Neuronal stem cell (in vitro differentiated cells): ENCODE measurements at regions not wholly inside any gene's neighbourhood (a gene's known extent, or its start where the extent isn't known, plus 50 kb on each side); places are given as distances from the start of the nearest gene placed in this dataset.

Experiments used
- DNase-seq: peaks from one replicate; pipeline ENCODE4 v3.0.0-alpha.2; 2013; ENCODE audit warnings: low spot score
- H2AFZ ChIP-seq: one replicate; pipeline ENCODE4 v1.6.1; 2013; ENCODE audit warnings: mild to moderate bottlenecking, low read length, inconsistent platforms
- H2AK5ac ChIP-seq: 2 replicates; pipeline ENCODE4 v1.6.1; 2013; ENCODE audit warnings: low read depth, mild to moderate bottlenecking, inconsistent platforms, low read length, moderate library complexity, mixed read lengths
- H2BK120ac ChIP-seq: 2 replicates; pipeline ENCODE4 v1.6.1; 2013; ENCODE audit warnings: low read depth, mild to moderate bottlenecking, inconsistent platforms, low read length, moderate library complexity, mixed read lengths
- H2BK12ac ChIP-seq: one replicate; pipeline ENCODE4 v1.6.1; 2013; ENCODE audit warnings: low read length, inconsistent platforms
- H2BK15ac ChIP-seq: 2 replicates; pipeline ENCODE4 v1.6.1; 2013; ENCODE audit warnings: mild to moderate bottlenecking, low read length, inconsistent platforms, mixed read lengths
- H2BK5ac ChIP-seq: one replicate; pipeline ENCODE4 v1.6.1; 2013; ENCODE audit warnings: inconsistent platforms, mild to moderate bottlenecking, low read length, moderate library complexity
- H3K14ac ChIP-seq: one replicate; pipeline ENCODE4 v1.6.1; 2013; ENCODE audit warnings: low read length, inconsistent platforms
- H3K18ac ChIP-seq: 2 replicates; pipeline ENCODE4 v1.6.1; 2013; ENCODE audit warnings: low read length, inconsistent platforms
- H3K23ac ChIP-seq: 2 replicates; pipeline ENCODE4 v1.6.1; 2013; ENCODE audit warnings: low read depth, mild to moderate bottlenecking, mixed read lengths, low read length, inconsistent platforms; ENCODE audit not compliant: poor library complexity
- H3K27ac ChIP-seq: replicated peaks from 3 replicates; pipeline ENCODE4 v1.5.1; 2013; ENCODE audit warnings: low read length, inconsistent platforms
- H3K27me3 ChIP-seq, 3 experiments: 2 replicates each; pipeline ENCODE4 v1.6.1; 2013; ENCODE audit warnings: low read length in 3 of 3, mild to moderate bottlenecking in 2 of 3, inconsistent platforms in 1 of 3, low read depth in 1 of 3, mixed read lengths in 1 of 3, moderate library complexity in 1 of 3; ENCODE audit not compliant: control insufficient read depth in 3 of 3, insufficient read depth in 3 of 3
- H3K36me3 ChIP-seq, 2 donors: replicated peaks in 1 of 2; 2 replicates each; pipeline ENCODE4 v1.6.1; 2013; ENCODE audit warnings: low read length in 2 of 2; ENCODE audit not compliant: control insufficient read depth in 2 of 2, insufficient read depth in 2 of 2
- H3K4ac ChIP-seq: 2 replicates; pipeline ENCODE4 v1.6.1; 2013; ENCODE audit warnings: inconsistent platforms, mild to moderate bottlenecking, low read length, moderate library complexity
- H3K4me1 ChIP-seq, 2 donors: 1 replicate in 1 of 2; 2 replicates in 1 of 2; pipeline ENCODE4 v1.6.1; 2013; ENCODE audit warnings: low read length in 2 of 2, low read depth in 1 of 2; ENCODE audit not compliant: control insufficient read depth in 2 of 2, insufficient read depth in 1 of 2
- H3K4me2 ChIP-seq: one replicate; pipeline ENCODE4 v1.6.1; 2013; ENCODE audit warnings: mild to moderate bottlenecking, low read length, inconsistent platforms; ENCODE audit not compliant: insufficient read depth, poor library complexity, severe bottlenecking
- H3K4me3 ChIP-seq, 2 donors: 2 replicates each; pipeline ENCODE4 v1.5.1; 2013; ENCODE audit warnings: low read length in 2 of 2, mild to moderate bottlenecking in 2 of 2, inconsistent platforms in 1 of 2, moderate library complexity in 1 of 2
- H3K79me1 ChIP-seq: one replicate; pipeline ENCODE4 v1.6.1; 2013; ENCODE audit warnings: low read depth, mild to moderate bottlenecking, inconsistent platforms, low read length, moderate library complexity
- H3K9ac ChIP-seq: one replicate; pipeline ENCODE4 v1.6.1; 2013; ENCODE audit warnings: mild to moderate bottlenecking, low read depth, low read length, inconsistent platforms; ENCODE audit not compliant: poor library complexity
- H3K9me3 ChIP-seq, 2 donors: replicated peaks in 1 of 2; 2 replicates each; pipeline versions ENCODE3 to v1.6.1; 2013; ENCODE audit warnings: low read length in 2 of 2, mild to moderate bottlenecking in 2 of 2, inconsistent platforms in 1 of 2, low read depth in 1 of 2, mixed read lengths in 1 of 2, moderate library complexity in 1 of 2; ENCODE audit not compliant: control insufficient read depth in 2 of 2, insufficient read depth in 1 of 2
- H4K8ac ChIP-seq: one replicate; pipeline ENCODE4 v1.6.1; 2013; ENCODE audit warnings: low read depth, mild to moderate bottlenecking, inconsistent platforms, low read length, moderate library complexity
- H4K91ac ChIP-seq: one replicate; pipeline ENCODE4 v1.6.1; 2013; ENCODE audit warnings: low read length, low read depth, mild to moderate bottlenecking, inconsistent platforms; ENCODE audit not compliant: poor library complexity
- WGBS, 2 donors: extraction: QIAGEN DNeasy Blood & Tissue Kit; methylation state at CpG; one replicate each; pipeline ENCODE4 v1.1.7; 2013; ENCODE audit warnings: missing lambda C conversion rate in 2 of 2, mixed read lengths in 1 of 2; ENCODE audit not compliant: insufficient read length in 2 of 2, insufficient replicate concordance in 1 of 2; ENCODE audit errors: extremely low coverage in 2 of 2; 5-methylcytosine and 5-hydroxymethylcytosine counted together

DNA sequence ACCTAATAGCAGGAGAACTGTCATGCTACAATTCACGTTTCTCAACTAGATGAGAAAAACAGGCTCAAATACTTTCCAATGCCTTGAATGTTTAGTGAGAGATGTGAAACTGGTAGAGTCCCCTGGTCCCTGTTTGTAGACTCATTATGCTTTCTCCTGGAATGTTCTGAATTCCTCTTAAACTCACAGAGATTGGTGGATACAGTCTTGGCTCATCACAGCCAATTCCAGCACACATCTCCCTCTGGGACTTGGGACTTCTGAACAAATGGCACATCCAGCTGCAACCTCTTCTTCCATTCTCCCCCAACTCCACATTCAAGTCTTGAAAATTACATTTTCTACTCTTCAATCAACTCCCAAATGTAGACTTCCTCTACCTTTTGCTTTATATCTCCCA lies 58.4 kb upstream of the NT5C1B start:
- Histone ChIP-seq H3K23ac (no peak overlapping the region), H3K9ac (no peak overlapping the region), H3K9me3 (no peaks in the 10 kb centered on the region), H2BK12ac (no peak overlapping the region), H3K18ac (no peak overlapping the region), H3K4me2 (no peak overlapping the region), H3K36me3 (no peaks in the 10 kb centered on the region), H2AFZ (no peak overlapping the region), H3K4me1 (no peaks in the 10 kb centered on the region), H3K27me3 (no peaks in the 10 kb centered on the region), H3K14ac (no peak overlapping the region), H2BK15ac (no peak overlapping the region), H3K4me3 (no peak overlapping the region), H4K91ac (no peak overlapping the region), H3K79me1 (no peaks in the 10 kb centered on the region), H3K27ac (no peak overlapping the region), H2AK5ac (no peak overlapping the region), H3K4ac (no peak overlapping the region), H2BK120ac (no peak overlapping the region), H2BK5ac (no peak overlapping the region), H4K8ac (no peak overlapping the region)
- WGBS, 2 donors, result no CpG with 5 or more reads among the region's 1 CpG
- DNase-seq, result no peak

DNA sequence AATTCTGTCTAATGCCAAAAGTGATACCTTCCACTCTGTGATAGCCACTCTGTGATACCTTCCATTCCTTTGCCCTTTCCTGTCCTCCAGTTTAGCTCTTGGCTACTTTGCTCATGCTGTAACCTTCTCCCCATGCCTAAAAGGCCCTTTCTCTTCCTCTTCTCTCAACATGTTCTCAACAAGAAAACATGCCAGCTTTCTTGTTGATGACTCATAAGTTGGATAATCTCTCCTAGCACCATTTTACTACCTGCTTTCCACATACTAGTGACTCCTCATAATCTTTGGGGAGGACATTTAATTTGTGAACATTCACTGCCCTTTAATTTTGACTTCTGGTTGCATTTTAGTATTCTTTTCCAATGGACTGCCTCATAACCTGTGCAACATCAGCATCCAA lies 55.9 kb upstream of the NT5C1B start:
- Histone ChIP-seq H3K4me2 (no peak overlapping the region), H3K27me3 (no peaks in the 10 kb centered on the region), H3K79me1 (no peaks in the 10 kb centered on the region), H2AFZ (no peak overlapping the region), H3K4me1 (no peaks in the 10 kb centered on the region), H2BK5ac (no peak overlapping the region), H3K14ac (no peak overlapping the region), H3K4ac (no peak overlapping the region), H2BK12ac (no peak overlapping the region), H3K9ac (no peak overlapping the region), H2AK5ac (no peak overlapping the region), H3K23ac (no peak overlapping the region), H4K8ac (no peak overlapping the region), H3K9me3 (no peaks in the 10 kb centered on the region), H4K91ac (no peak overlapping the region), H2BK120ac (no peak overlapping the region), H3K18ac (no peak overlapping the region), H3K27ac (no peak overlapping the region), H2BK15ac (no peak overlapping the region), H3K4me3 (no peak overlapping the region), H3K36me3 (no peaks in the 10 kb centered on the region)
- DNase-seq, result no peak

DNA sequence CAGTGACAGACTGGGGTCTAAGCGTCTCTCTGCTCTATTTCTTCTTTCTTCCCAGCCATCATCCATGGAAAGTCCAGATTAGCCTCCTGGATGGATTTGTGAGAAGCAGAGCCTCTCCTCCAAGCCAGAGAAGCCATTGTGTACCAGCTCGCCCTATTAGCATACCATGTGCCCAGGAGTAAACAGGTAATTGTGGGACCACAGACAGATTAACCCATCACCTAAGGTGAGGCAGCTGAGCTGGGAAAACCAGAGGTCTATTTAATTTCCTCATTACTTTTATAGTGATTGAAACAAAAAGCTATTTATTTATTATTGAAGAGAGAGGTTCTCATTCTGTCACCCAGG lies 54.7 kb upstream of the NT5C1B start:
- no peaks in the 10 kb centered on the region for H3K9me3 ChIP-seq
- WGBS, 2 donors, result no CpG with 5 or more reads among the region's 2 CpGs
- no peak overlapping the region for H3K4me3 ChIP-seq
- H3K9ac ChIP-seq, result no peak overlapping the region
- no peak overlapping the region for H3K27ac ChIP-seq
- H2AFZ ChIP-seq, result no peak overlapping the region
- no peak overlapping the region for H4K8ac ChIP-seq
- no peak overlapping the region for H2AK5ac ChIP-seq
- H3K18ac ChIP-seq, result no peak overlapping the region
- H3K14ac ChIP-seq, result no peak overlapping the region
- DNase-seq, result no peak
- H3K27me3 ChIP-seq, result no peaks in the 10 kb centered on the region
- no peak overlapping the region for H3K4me2 ChIP-seq
- H3K4me1 ChIP-seq, result no peaks in the 10 kb centered on the region
- no peak overlapping the region for H3K4ac ChIP-seq
- H3K36me3 ChIP-seq, result no peaks in the 10 kb centered on the region
- H3K79me1 ChIP-seq, result no peaks in the 10 kb centered on the region
- no peak overlapping the region for H2BK120ac ChIP-seq
- H2BK15ac ChIP-seq, result no peak overlapping the region
- no peak overlapping the region for H2BK5ac ChIP-seq
- H2BK12ac ChIP-seq, result no peak overlapping the region
- no peak overlapping the region for H3K23ac ChIP-seq
- no peak overlapping the region for H4K91ac ChIP-seq

DNA sequence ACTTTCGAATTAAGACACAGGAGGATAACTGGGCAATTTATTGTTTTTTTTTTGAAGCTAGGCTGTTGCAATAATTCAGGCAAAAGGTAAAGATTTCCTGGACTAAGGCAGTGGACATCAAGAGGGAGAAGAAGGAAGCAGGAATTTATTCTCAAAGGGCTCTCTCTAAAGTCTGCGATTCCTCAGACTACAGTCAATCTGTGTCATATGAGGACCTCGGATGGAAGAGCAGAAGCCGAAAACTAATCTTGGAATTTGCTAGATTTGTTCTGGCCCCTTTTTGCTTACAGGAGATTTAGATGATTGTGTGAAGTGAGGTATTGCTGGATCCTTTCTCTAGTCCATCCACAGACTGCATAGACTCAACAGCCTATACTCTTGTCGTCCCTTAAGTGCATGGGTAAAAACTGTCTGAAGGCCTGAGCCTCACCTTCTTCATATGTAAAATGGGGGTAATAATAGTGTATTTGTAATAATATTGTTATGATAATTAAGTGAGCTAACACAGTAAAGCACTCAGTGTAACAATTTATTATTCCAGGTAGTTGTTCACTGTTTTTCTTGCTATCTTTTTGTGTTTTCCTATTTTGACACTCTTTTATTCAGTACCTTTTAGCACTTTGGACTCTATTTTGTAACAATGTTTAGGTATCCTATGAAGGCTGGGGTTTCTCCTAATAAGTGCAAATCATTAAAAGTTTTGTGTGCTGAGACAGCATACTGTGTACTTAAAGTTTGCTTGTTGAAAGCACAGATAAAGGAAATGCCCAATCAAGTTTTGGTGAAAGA lies 54.2 kb upstream of the NT5C1B start:
- Histone ChIP-seq H2AFZ (no peak overlapping the region), H3K9me3 (no peaks in the 10 kb centered on the region), H3K14ac (no peak overlapping the region), H2BK5ac (no peak overlapping the region), H3K36me3 (no peaks in the 10 kb centered on the region), H3K4me2 (no peak overlapping the region), H2BK15ac (no peak overlapping the region), H3K4me1 (no peaks in the 10 kb centered on the region), H2BK12ac (no peak overlapping the region), H3K9ac (no peak overlapping the region), H4K91ac (no peak overlapping the region), H3K4me3 (no peak overlapping the region), H3K23ac (no peak overlapping the region), H2AK5ac (no peak overlapping the region), H3K79me1 (no peaks in the 10 kb centered on the region), H2BK120ac (no peak overlapping the region), H3K27ac (no peak overlapping the region), H3K27me3 (no peaks in the 10 kb centered on the region), H4K8ac (no peak overlapping the region), H3K18ac (no peak overlapping the region), H3K4ac (no peak overlapping the region)
- WGBS, 2 donors, result no CpG with 5 or more reads among the region's 5 CpGs
- DNase-seq, result no peak
